Body of pancreas (tissue), 4 donors: ENCODE measurements at regions not wholly inside any gene's neighbourhood (a gene's known extent, or its start where the extent isn't known, plus 50 kb on each side); places are given as distances from the start of the nearest gene placed in this dataset.

ENCODE experiments used
- ATAC-seq: fragments of 150-250 bp; one replicate; pipeline ENCODE4 v1.9.1; 2016
- DNase-seq, 4 donors: peaks; one replicate each; pipeline ENCODE4 v3.0.0-alpha.2; 2019
- H3K27ac ChIP-seq, 4 donors: fragments of 200-600 bp; sonication (generic); 1 replicate in 3 of 4; 2 replicates in 1 of 4; pipeline versions ENCODE4 v1.5.1 to v1.6.1; 2016 to 2019; ENCODE audit warnings: mild to moderate bottlenecking in 1 of 4, mixed read lengths in 1 of 4, moderate library complexity in 1 of 4
- H3K27me3 ChIP-seq, 2 donors: fragments of 200-600 bp; sonication (generic); one replicate each; pipeline ENCODE4 v1.6.0; 2016; ENCODE audit warnings: mild to moderate bottlenecking in 1 of 2
- H3K36me3 ChIP-seq, 2 donors: fragments of 200-600 bp; sonication (generic); replicated peaks in 1 of 2; 2 replicates each; pipeline ENCODE4 v1.5.1; 2016; ENCODE audit warnings: low read depth in 2 of 2; ENCODE audit not compliant: insufficient read depth in 1 of 2
- H3K4me1 ChIP-seq: fragments of 200-600 bp; sonication (generic); one replicate; pipeline ENCODE4 v1.6.0; 2016
- H3K4me3 ChIP-seq, 2 donors: fragments of 200-600 bp; sonication (generic); 1 replicate in 1 of 2; 2 replicates in 1 of 2; pipeline ENCODE4 v1.5.1; 2016 to 2019
- H3K9me3 ChIP-seq, 3 donors: fragments of 200-600 bp; sonication (generic); 1 replicate in 2 of 3; 2 replicates in 1 of 3; pipeline ENCODE4 v1.5.1; 2016
- POLR2A ChIP-seq, 3 donors: fragments of 450-650 bp; IDR thresholded peaks; one replicate each; pipeline ENCODE4 v1.6.1; 2016; ENCODE audit warnings: antibody characterized with exemption in 3 of 3, mild to moderate bottlenecking in 2 of 3
- WGBS, 2 donors: methylation state at CpG; one replicate each; pipeline ENCODE4 v1.1.5; 2017; 5-methylcytosine and 5-hydroxymethylcytosine counted together
- intact Hi-C: fragments of 100-400 bp; cut with DNase I; formaldehyde crosslinking; loops from one replicate; pipeline ENCODE4 v1.15.1; 2023
- TF ChIP-seq, protein P1 (sequence below), 7 experiments: fragments of 450-650 bp in 4 of 7; fragments of 200-600 bp in 3 of 7; sonication (generic) in 3 of 7; IDR thresholded peaks; one replicate each; pipeline ENCODE4 v1.5.1; 2016 to 2019; ENCODE audit warnings: antibody characterized with exemption in 7 of 7

DNA sequence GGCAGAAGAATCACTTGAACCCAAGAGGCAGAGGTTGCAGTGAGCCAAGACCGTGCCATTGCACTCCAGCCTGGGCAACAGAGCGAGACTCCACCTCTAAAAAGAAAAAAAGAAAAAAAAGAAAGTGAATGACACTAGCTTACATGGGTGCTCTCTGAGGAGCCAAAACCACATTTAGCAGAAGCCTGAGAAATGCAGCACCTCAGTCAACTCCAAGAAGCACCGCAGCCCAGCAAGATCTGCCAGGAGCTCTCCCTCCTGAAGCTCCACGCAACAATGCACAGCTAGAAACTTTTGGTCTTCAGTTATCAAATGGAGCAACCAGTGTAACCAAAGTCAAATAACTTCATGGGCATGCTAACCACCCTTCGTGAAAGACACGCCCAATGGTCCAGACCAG, 229.1 kb downstream of the SETD4 start:
- DNase-seq (no peak), ATAC-seq (no peak)
- intact Hi-C loops: loop anchor here (10.0 kb wide), 1 partner anchor 166 kb away; no protein-coding TSS in a partner anchor
- Histone ChIP-seq H3K4me1 (no peaks in the 10 kb centered on the region), H3K27ac (no peak overlapping the region), H3K36me3 (no peaks in the 10 kb centered on the region), H3K4me3 (no peak overlapping the region), H3K27me3 (no peaks in the 10 kb centered on the region), H3K9me3 (peaks cover 0 to 2% (median 0%) of the 10 kb centered on the region in 3 donors)
- WGBS, 2 donors: 87 to 88% methylated on average over 6 of the region's 6 CpGs
- TF ChIP-seq POLR2A (IDR thresholded peaks at IDR 0.05): no peak
- TF ChIP-seq, protein P1, sequence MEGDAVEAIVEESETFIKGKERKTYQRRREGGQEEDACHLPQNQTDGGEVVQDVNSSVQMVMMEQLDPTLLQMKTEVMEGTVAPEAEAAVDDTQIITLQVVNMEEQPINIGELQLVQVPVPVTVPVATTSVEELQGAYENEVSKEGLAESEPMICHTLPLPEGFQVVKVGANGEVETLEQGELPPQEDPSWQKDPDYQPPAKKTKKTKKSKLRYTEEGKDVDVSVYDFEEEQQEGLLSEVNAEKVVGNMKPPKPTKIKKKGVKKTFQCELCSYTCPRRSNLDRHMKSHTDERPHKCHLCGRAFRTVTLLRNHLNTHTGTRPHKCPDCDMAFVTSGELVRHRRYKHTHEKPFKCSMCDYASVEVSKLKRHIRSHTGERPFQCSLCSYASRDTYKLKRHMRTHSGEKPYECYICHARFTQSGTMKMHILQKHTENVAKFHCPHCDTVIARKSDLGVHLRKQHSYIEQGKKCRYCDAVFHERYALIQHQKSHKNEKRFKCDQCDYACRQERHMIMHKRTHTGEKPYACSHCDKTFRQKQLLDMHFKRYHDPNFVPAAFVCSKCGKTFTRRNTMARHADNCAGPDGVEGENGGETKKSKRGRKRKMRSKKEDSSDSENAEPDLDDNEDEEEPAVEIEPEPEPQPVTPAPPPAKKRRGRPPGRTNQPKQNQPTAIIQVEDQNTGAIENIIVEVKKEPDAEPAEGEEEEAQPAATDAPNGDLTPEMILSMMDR (IDR thresholded peaks at IDR 0.05): no peak

DNA sequence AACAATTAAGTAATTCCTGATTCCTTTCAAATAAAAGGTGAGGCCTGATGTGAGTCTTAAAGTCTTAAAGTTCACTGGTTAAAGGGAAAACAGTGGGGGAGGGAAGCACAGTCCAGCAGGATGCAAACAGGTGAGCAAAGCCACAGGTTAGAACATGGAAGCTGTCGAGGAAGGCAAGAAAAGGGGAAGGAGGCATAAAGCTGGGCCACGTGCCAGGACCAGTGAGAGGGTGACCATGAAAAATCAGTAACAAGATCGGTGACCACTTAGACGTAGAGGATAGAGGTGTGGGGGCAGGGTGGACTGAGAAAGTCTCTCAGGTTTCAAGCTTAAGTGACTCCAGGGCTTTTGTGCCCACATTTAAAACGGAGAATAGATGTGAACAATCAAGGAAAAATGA, 231.3 kb downstream of the SETD4 start:
- WGBS, 2 donors: 21 to 26% methylated on average over 5 of the region's 5 CpGs
- Histone ChIP-seq H3K4me3 (no peak overlapping the region), H3K36me3 (no peaks in the 10 kb centered on the region), H3K9me3 (peaks cover 0 to 2% (median 0%) of the 10 kb centered on the region in 3 donors), H3K4me1 (no peaks in the 10 kb centered on the region), H3K27me3 (no peaks in the 10 kb centered on the region), H3K27ac (no peak overlapping the region)
- no peak for TF ChIP-seq POLR2A (IDR thresholded peaks at IDR 0.05)
- TF ChIP-seq, protein P1 (IDR thresholded peaks at IDR 0.05): no peak
- DNase-seq: no peak
- ATAC-seq: no peak
- intact Hi-C loops: no loop called here

DNA sequence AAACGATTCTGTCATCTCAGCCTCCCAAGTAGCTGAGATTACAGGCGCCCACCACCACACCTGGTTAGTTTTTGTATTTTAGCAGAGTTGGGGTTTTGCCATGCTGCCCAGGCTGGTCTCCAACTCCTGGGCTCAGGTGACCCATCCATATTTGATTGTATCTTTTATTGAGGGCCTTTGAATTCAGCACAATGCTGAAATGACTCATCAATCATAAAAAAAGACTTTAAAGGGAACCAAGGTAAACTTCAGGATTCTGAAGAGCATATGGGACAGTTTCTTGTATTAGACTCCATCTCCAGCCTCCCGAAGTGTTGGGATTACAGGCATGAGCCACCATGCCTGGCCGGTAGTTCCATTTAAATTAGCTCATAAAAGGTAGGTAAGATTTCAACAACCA, 232.2 kb downstream of the SETD4 start:
- peaks cover 0 to 2% (median 0%) of the 10 kb centered on the region in 3 donors for H3K9me3 ChIP-seq
- WGBS, 2 donors: 89 to 94% methylated on average over 4 of the region's 4 CpGs
- no peak for ATAC-seq
- H3K27ac ChIP-seq: no peak overlapping the region
- intact Hi-C loops: no loop called here
- H3K4me3 ChIP-seq: no peak overlapping the region
- TF ChIP-seq POLR2A (IDR thresholded peaks at IDR 0.05): no peak
- TF ChIP-seq, protein P1 (IDR thresholded peaks at IDR 0.05): no peak
- no peak for DNase-seq
- no peaks in the 10 kb centered on the region for H3K4me1 ChIP-seq
- H3K36me3 ChIP-seq: no peaks in the 10 kb centered on the region
- H3K27me3 ChIP-seq: no peaks in the 10 kb centered on the region

DNA sequence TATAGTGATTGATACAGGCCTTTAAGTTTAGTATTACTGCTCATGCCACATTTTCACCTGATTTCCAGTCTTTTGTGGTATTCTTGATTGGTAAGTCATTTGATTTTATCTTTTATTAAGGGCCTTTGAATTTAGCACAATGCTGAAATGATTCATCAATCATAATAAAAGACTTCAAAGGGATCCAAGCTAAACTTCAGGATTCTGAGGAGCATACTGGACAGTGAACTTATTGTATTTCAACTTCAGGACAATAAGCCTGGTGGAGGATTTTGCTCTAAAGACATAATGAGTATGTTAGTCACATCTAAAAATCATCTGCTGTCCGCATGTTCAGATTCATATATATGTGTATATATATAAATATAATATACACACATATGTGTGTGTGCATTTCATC, 233.3 kb downstream of the SETD4 start:
- Histone ChIP-seq H3K27me3 (no peaks in the 10 kb centered on the region), H3K9me3 (peaks cover 0 to 2% (median 0%) of the 10 kb centered on the region in 3 donors), H3K27ac (no peak overlapping the region), H3K36me3 (no peaks in the 10 kb centered on the region), H3K4me3 (no peak overlapping the region), H3K4me1 (no peaks in the 10 kb centered on the region)
- TF ChIP-seq, protein P1 (IDR thresholded peaks at IDR 0.05): no peak
- DNase-seq (no peak), ATAC-seq (no peak)
- WGBS, 2 donors: 97 to 100% methylated on average over 1 of the region's 1 CpG
- intact Hi-C loops: no loop called here
